ENCODE measurements at regions not wholly inside any gene's neighbourhood (a gene's known extent, or its start where the extent isn't known, plus 50 kb on each side); places are given as distances from the start of the nearest gene placed in this dataset.
A peak's percentile ranks its signal among the peaks of the same experiment; 100 is the strongest.
"Not testable (repeated sequence)": the region's sequence is repeated elsewhere in the genome, so short reads cannot be mapped to it uniquely, and the experiment has no call there.

- DNase-seq = no peak
Observed at GRCh38 chr20:19834783-19835182, 76.7 kb downstream of the RIN2 start.

- DNase-seq = no peak
Observed at GRCh38 chr20:19835533-19836222, 77.6 kb downstream of the RIN2 start.

GRCh38 chr20:19838468-19838867 lies 80.4 kb downstream of the RIN2 start:
- DNase-seq = no peak

DNA sequence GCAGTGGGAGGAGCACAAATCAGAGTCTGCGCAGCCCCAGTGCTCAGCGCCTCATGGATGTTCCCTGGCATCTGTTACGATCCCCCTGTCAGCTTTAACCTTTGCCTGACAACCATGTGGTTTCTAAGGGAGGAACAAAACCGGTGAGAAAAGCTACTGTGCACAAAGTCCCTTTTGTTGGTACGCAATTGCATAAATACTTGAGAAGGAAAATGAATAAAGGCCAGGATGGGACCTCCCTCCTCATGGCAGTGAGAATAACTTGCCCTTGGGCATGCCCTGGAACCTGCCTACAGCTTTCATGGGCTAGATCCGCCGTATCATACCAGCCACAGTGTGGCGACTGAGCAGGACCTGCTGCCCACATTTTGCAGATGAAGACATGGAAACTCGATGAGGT lies 81.0 kb downstream of the RIN2 start:
- DNase-seq = no peak

GRCh38 chr20:19840111-19840710 lies 82.2 kb downstream of the RIN2 start:
- no peak for DNase-seq

DNA sequence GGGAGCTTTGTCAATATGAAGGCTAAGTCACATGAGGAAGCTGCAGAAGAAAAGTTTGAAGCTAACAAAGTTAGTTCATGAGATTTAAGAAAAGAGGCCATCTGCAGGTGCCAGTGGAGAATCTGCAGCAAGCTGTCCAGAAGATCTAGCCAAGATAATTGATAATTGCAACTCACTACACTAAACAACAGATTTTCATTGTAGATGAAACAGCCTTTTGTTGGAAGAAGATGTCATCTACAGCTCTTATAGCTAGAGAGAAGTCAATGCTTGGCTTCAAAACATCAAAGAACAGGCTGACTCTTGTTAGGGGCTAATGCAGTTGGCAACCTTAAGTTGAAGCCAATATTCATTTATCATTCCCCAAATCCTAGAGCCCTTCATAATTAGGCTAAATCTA lies 83.7 kb downstream of the RIN2 start:
- no peak for DNase-seq

DNA sequence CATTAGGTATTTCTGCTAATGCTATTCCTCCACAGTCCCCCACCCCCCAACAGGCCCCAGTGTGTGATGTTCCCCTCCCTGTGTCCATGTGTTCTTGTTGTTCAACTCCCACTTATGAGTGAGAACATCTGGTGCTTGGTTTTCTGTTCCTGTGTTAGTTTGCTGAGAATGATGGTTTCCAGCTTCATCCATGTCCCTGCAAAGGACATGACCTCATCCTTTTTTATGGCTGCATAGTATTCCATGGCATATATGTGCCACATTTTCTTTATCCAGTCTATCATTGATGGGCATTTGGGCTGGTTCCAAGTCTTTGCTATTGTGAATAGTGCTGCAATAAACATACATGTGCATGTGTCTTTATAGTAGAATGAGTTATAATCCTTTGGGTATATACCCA lies 86.8 kb downstream of the RIN2 start:
- not testable (repeated sequence) for DNase-seq

DNA sequence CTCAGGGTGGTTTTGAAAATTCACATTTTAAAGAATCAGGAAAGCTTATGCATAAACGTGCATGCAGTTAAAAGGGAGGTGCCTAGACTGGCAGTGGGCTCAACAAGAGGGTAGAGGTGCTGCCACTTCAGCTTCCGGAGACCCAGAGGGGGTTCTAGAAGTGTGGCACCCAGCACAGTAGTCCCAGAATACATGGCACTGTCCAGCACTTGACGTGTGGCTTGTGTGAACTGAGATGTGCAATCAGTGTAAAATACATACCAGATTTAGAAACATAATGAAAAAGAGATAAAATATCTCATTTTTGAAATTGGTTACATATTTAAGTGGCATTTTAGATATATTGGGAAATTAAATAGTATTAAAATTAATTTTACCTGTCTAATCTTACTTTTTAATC lies 89.3 kb downstream of the RIN2 start:
- DNase-seq = no peak

- no peak for DNase-seq
Observed at GRCh38 chr20:19849341-19850197, 91.5 kb downstream of the RIN2 start.

GRCh38 chr20:19850198-19850533 lies 92.1 kb downstream of the RIN2 start:
- DNase-seq = no peak

DNA sequence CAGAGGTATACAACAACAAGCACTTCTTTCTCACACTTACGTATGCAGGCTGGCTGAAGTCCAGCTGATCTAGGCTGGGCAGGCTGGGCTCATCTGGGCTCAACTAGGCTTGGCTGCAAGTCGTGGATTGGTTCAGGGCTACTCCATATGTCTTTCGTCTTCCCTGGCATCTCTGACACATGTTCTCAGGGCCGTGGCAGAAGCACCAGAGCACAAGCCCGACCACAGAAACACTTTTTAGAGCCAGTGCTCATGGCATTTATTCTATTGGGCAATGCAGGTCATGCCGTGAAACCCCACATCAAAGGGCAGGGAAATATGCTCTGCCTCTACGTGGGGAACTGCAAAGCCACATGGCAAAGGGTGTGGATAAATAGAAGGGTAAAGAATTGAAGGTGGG lies 93.8 kb downstream of the RIN2 start:
- no peak for DNase-seq

- DNase-seq = no peak
Observed at GRCh38 chr20:19855416-19855815, 97.4 kb downstream of the RIN2 start.

- DNase-seq = no peak
Observed at GRCh38 chr20:19858466-19859371, 100.7 kb downstream of the RIN2 start.

GRCh38 chr20:19859444-19859843 lies 101.4 kb downstream of the RIN2 start:
- DNase-seq = no peak

GRCh38 chr20:19860737-19861136 lies 102.7 kb downstream of the RIN2 start:
- no peak for DNase-seq

DNA sequence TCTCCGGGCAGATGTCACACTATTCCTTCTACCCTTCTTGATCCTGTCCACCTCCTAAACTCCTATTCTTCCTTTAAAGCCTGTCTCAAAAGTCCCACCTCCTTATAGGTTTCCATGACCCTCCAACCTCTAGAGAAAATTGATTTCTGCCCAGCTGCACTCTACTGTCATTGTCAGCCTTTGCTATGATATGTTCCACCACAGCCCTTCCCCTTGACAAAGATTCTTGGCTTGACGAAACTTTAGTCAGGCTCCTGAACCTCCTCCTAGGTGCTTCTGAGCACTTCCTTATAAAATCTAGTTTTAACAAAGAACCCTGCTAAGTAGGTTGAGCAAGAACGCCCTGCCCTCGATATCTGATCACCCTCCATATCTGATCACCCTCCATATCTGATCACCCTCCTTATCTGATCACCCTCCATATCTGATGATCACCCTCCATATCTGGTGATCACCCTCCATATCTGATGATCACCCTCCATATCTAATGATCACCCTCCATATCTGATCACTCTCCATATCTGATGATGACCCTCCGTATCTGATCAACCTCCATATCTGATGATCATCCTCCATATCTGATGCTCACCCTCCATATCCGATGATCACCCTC lies 103.2 kb downstream of the RIN2 start:
- no peak for DNase-seq

- DNase-seq = no peak
Observed at GRCh38 chr20:19864130-19864529, 106.1 kb downstream of the RIN2 start.

DNA sequence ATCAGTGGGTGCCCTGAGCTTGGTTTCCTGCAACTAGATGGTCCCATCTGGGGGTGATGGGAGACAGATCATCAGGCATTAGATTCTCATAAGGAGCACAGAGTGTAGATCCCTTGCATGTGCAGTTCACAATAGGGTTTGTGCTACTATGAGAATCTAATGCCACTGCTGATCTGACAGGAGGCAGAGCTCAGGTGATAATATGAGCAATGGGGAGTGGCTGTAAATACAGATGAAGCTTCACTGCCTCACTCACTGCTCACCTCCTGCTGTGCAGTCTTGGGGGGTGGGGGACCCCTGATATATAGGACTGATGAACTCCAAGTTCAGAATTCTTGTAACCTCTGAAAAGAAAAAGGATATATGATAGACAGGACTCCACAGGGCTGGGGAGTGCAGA lies 108.0 kb downstream of the RIN2 start:
- no peak for DNase-seq

GRCh38 chr20:19867074-19867473 lies 109.0 kb downstream of the RIN2 start:
- no peak for DNase-seq

- peak; percentile 1 for DNase-seq
Observed at GRCh38 chr20:19867940-19868371, 109.9 kb downstream of the RIN2 start.

GRCh38 chr20:19868441-19868840 lies 110.4 kb downstream of the RIN2 start:
- no peak for DNase-seq

- no peak for DNase-seq
Observed at GRCh38 chr20:19872001-19872400, 113.9 kb downstream of the RIN2 start.

Measured in CD4-positive, alpha-beta T cell treated with Interleukin-12 subunit alpha and Interleukin-12 subunit beta, for 1 hour (primary cell).